Neural crest cell (in vitro differentiated cells): ENCODE measurements at regions not wholly inside any gene's neighbourhood (a gene's known extent, or its start where the extent isn't known, plus 50 kb on each side); places are given as distances from the start of the nearest gene placed in this dataset.

ENCODE experiments used
- DNase-seq: peaks from one replicate; pipeline ENCODE4 v3.0.0; 2021; ENCODE audit warnings: low read depth, mixed read lengths, low spot score
- H3K27ac Mint-ChIP-seq: one replicate; pipeline ENCODE4 v1.8.0; 2021; ENCODE audit warnings: mild to moderate bottlenecking, mixed read lengths; ENCODE audit not compliant: unreplicated experiment
- H3K27me3 Mint-ChIP-seq: 2 replicates; pipeline ENCODE4 v1.8.0; 2021; ENCODE audit warnings: low read depth, mild to moderate bottlenecking, mixed read lengths
- H3K36me3 Mint-ChIP-seq: 2 replicates; pipeline ENCODE4 v1.8.0; 2021; ENCODE audit warnings: low read depth, mild to moderate bottlenecking, mixed read lengths
- H3K4me1 Mint-ChIP-seq: 2 replicates; pipeline ENCODE4 v1.8.0; 2021; ENCODE audit warnings: mixed read lengths
- H3K4me3 Mint-ChIP-seq: one replicate; pipeline ENCODE4 v1.8.0; 2021; ENCODE audit warnings: mild to moderate bottlenecking, mixed read lengths
- H3K9me3 Mint-ChIP-seq: 2 replicates; pipeline ENCODE4 v1.8.0; 2021; ENCODE audit warnings: mixed read lengths
- CTCF ChIP-seq: fragments of 200-600 bp; sonication (generic); conservative IDR thresholded peaks from 2 replicates; pipeline ENCODE4 v1.5.0; 2021; ENCODE audit warnings: antibody characterized with exemption, mild to moderate bottlenecking

GRCh38 chr2:107436281-107436680 is 390.4 kb upstream of the RGPD4 start:
- H3K27ac Mint-ChIP-seq: no peak overlapping the region
- no peak overlapping the region for H3K4me3 Mint-ChIP-seq
- H3K9me3 Mint-ChIP-seq: peaks cover 3% of the 10 kb centered on the region
- no peak for TF ChIP-seq CTCF
- DNase-seq: no peak
- H3K4me1 Mint-ChIP-seq: no peaks in the 10 kb centered on the region
- no peaks in the 10 kb centered on the region for H3K27me3 Mint-ChIP-seq
- H3K36me3 Mint-ChIP-seq: no peaks in the 10 kb centered on the region

- no peaks in the 10 kb centered on the region for H3K27me3 Mint-ChIP-seq
- H3K9me3 Mint-ChIP-seq: peaks cover 3% of the 10 kb centered on the region
- no peak for TF ChIP-seq CTCF
- no peak overlapping the region for H3K4me3 Mint-ChIP-seq
- DNase-seq: no peak
- no peaks in the 10 kb centered on the region for H3K4me1 Mint-ChIP-seq
- no peak overlapping the region for H3K27ac Mint-ChIP-seq
- H3K36me3 Mint-ChIP-seq: no peaks in the 10 kb centered on the region
Measured at GRCh38 chr2:107437265-107437664, 389.4 kb upstream of the RGPD4 start.

GRCh38 chr2:107437807-107438206 is 388.9 kb upstream of the RGPD4 start:
- H3K4me1 Mint-ChIP-seq: no peaks in the 10 kb centered on the region
- peaks cover 3% of the 10 kb centered on the region for H3K9me3 Mint-ChIP-seq
- no peak overlapping the region for H3K4me3 Mint-ChIP-seq
- no peaks in the 10 kb centered on the region for H3K36me3 Mint-ChIP-seq
- no peak for DNase-seq
- no peaks in the 10 kb centered on the region for H3K27me3 Mint-ChIP-seq
- no peak overlapping the region for H3K27ac Mint-ChIP-seq
- TF ChIP-seq CTCF: no peak

GRCh38 chr2:107448160-107448559 is 378.5 kb upstream of the RGPD4 start:
- no peaks in the 10 kb centered on the region for H3K4me1 Mint-ChIP-seq
- no peak for DNase-seq

GRCh38 chr2:107461301-107461700 is 365.4 kb upstream of the RGPD4 start:
- peaks cover 6% of the 10 kb centered on the region for H3K4me1 Mint-ChIP-seq
- H3K36me3 Mint-ChIP-seq: no peaks in the 10 kb centered on the region
- DNase-seq: no peak
- no peak overlapping the region for H3K27ac Mint-ChIP-seq
- no peaks in the 10 kb centered on the region for H3K27me3 Mint-ChIP-seq
- no peak for TF ChIP-seq CTCF
- no peak overlapping the region for H3K4me3 Mint-ChIP-seq
- peaks cover 14% of the 10 kb centered on the region for H3K9me3 Mint-ChIP-seq

More at GRCh38 chr2:107448160-107448559, 378.5 kb upstream of the RGPD4 start:
- TF ChIP-seq CTCF: no peak
- Mint-ChIP-seq H3K27me3 (no peaks in the 10 kb centered on the region), H3K9me3 (peaks cover 2% of the 10 kb centered on the region), H3K27ac (no peak overlapping the region), H3K36me3 (no peaks in the 10 kb centered on the region), H3K4me3 (no peak overlapping the region)

GRCh38 chr2:107462181-107462580 is 364.5 kb upstream of the RGPD4 start:
- Mint-ChIP-seq H3K27me3 (no peaks in the 10 kb centered on the region), H3K4me1 (peaks cover 14% of the 10 kb centered on the region), H3K4me3 (no peak overlapping the region), H3K9me3 (peaks cover 13% of the 10 kb centered on the region), H3K36me3 (no peaks in the 10 kb centered on the region), H3K27ac (no peak overlapping the region)
- no peak for TF ChIP-seq CTCF
- DNase-seq: no peak
